ENCODE measurements at regions not wholly inside any gene's neighbourhood (a gene's known extent, or its start where the extent isn't known, plus 50 kb on each side); places are given as distances from the start of the nearest gene placed in this dataset.

- Histone ChIP-seq H3K4me3 (no peak overlapping the region), H3K27me3 (no peaks in the 10 kb centered on the region), H3K27ac (no peak overlapping the region), H3K4me1 (no peaks in the 10 kb centered on the region), H3K36me3 (no peaks in the 10 kb centered on the region), H3K9me3 (no peaks in the 10 kb centered on the region)
- ATAC-seq (no peak), DNase-seq (no peak)
- in situ Hi-C loops (cut with MboI; ENCODE audit: low sequenced_read_pairs in 4 of 4) (no loop called here), intact Hi-C loops (cut with DNase I; ENCODE audit: low total_unique reads) (no loop called here)
- TF ChIP-seq CTCF (IDR thresholded peaks at IDR 0.05 in 4 of 5, conservative IDR thresholded peaks at IDR 0.05 in 1 of 5), result no peak
- TF ChIP-seq POLR2A (IDR thresholded peaks at IDR 0.05), result no peak
Measured at GRCh38 chr2:195486520-195486919, 170.5 kb upstream of the SLC39A10 start.

GRCh38 chr2:195482010-195482409, 175.0 kb upstream of the SLC39A10 start:
- H3K4me3 ChIP-seq, result no peak overlapping the region
- ATAC-seq, result no peak
- TF ChIP-seq POLR2A (IDR thresholded peaks at IDR 0.05) (no peak), CTCF (IDR thresholded peaks at IDR 0.05 in 4 of 5, conservative IDR thresholded peaks at IDR 0.05 in 1 of 5) (no peak)
- H3K27ac ChIP-seq, result no peak overlapping the region
- no peaks in the 10 kb centered on the region for H3K27me3 ChIP-seq
- intact Hi-C loops (cut with DNase I; ENCODE audit: low total_unique reads), result no loop called here
- no peaks in the 10 kb centered on the region for H3K9me3 ChIP-seq
- no peaks in the 10 kb centered on the region for H3K36me3 ChIP-seq
- no peaks in the 10 kb centered on the region for H3K4me1 ChIP-seq
- in situ Hi-C loops (cut with MboI; ENCODE audit: low sequenced_read_pairs in 4 of 4), result no loop called here
- no peak for DNase-seq

GRCh38 chr2:195480121-195480520, 176.9 kb upstream of the SLC39A10 start:
- no peaks in the 10 kb centered on the region for H3K27me3 ChIP-seq
- no peak overlapping the region for H3K4me3 ChIP-seq
- no peak for ATAC-seq
- H3K4me1 ChIP-seq, result no peaks in the 10 kb centered on the region
- no peak for DNase-seq
- no peaks in the 10 kb centered on the region for H3K9me3 ChIP-seq
- intact Hi-C loops (cut with DNase I; ENCODE audit: low total_unique reads) (no loop called here), in situ Hi-C loops (cut with MboI; ENCODE audit: low sequenced_read_pairs in 4 of 4) (no loop called here)
- H3K27ac ChIP-seq, result no peak overlapping the region
- TF ChIP-seq POLR2A (IDR thresholded peaks at IDR 0.05), result no peak
- TF ChIP-seq CTCF (IDR thresholded peaks at IDR 0.05 in 4 of 5, conservative IDR thresholded peaks at IDR 0.05 in 1 of 5), result no peak
- no peaks in the 10 kb centered on the region for H3K36me3 ChIP-seq

GRCh38 chr2:195479407-195479806, 177.6 kb upstream of the SLC39A10 start:
- no peak for ATAC-seq
- in situ Hi-C loops (cut with MboI; ENCODE audit: low sequenced_read_pairs in 4 of 4) (no loop called here), intact Hi-C loops (cut with DNase I; ENCODE audit: low total_unique reads) (no loop called here)
- H3K9me3 ChIP-seq, result no peaks in the 10 kb centered on the region
- no peaks in the 10 kb centered on the region for H3K27me3 ChIP-seq
- DNase-seq, result no peak
- no peaks in the 10 kb centered on the region for H3K36me3 ChIP-seq
- TF ChIP-seq CTCF (IDR thresholded peaks at IDR 0.05 in 4 of 5, conservative IDR thresholded peaks at IDR 0.05 in 1 of 5) (no peak), POLR2A (IDR thresholded peaks at IDR 0.05) (no peak)
- no peak overlapping the region for H3K27ac ChIP-seq
- H3K4me3 ChIP-seq, result no peak overlapping the region
- no peaks in the 10 kb centered on the region for H3K4me1 ChIP-seq

- TF ChIP-seq CTCF (IDR thresholded peaks at IDR 0.05 in 4 of 5, conservative IDR thresholded peaks at IDR 0.05 in 1 of 5) (no peak), POLR2A (IDR thresholded peaks at IDR 0.05) (no peak)
- Histone ChIP-seq H3K4me3 (no peak overlapping the region), H3K27me3 (no peaks in the 10 kb centered on the region), H3K27ac (no peak overlapping the region), H3K36me3 (no peaks in the 10 kb centered on the region), H3K9me3 (no peaks in the 10 kb centered on the region), H3K4me1 (no peaks in the 10 kb centered on the region)
- in situ Hi-C loops (cut with MboI; ENCODE audit: low sequenced_read_pairs in 4 of 4), result no loop called here
- DNase-seq, result no peak
- intact Hi-C loops (cut with DNase I; ENCODE audit: low total_unique reads), result no loop called here
- no peak for ATAC-seq
Measured at GRCh38 chr2:195477996-195478382, 179.0 kb upstream of the SLC39A10 start.
